OCI-LY1 (cell line): ENCODE measurements at regions not wholly inside any gene's neighbourhood (a gene's known extent, or its start where the extent isn't known, plus 50 kb on each side); places are given as distances from the start of the nearest gene placed in this dataset.

ENCODE experiments used
- H2AFZ ChIP-seq: fragments of 200-600 bp; sonication (generic), shearing (Covaris generic); 2 replicates; pipeline ENCODE4 v1.6.0; 2014; ENCODE audit warnings: antibody characterized with exemption, mild to moderate bottlenecking, low read length
- H3F3A ChIP-seq: fragments of 200-600 bp; sonication (generic), shearing (Covaris generic); 2 replicates; pipeline ENCODE4 v1.6.0; 2014; ENCODE audit warnings: mild to moderate bottlenecking, antibody characterized with exemption, low read length, moderate library complexity; ENCODE audit not compliant: insufficient read depth
- H3K27ac ChIP-seq: fragments of 200-600 bp; sonication (generic); 2 replicates; pipeline ENCODE4 v1.5.1; 2014; ENCODE audit warnings: low read length, mixed run types, mild to moderate bottlenecking, low read depth; ENCODE audit not compliant: poor library complexity, severe bottlenecking
- H3K27me3 ChIP-seq: fragments of 200-600 bp; sonication (generic); 2 replicates; pipeline ENCODE4 v1.6.0; 2014; ENCODE audit warnings: antibody characterized with exemption, mild to moderate bottlenecking, low read length, moderate library complexity; ENCODE audit not compliant: insufficient read depth
- H3K36me3 ChIP-seq: fragments of 200-600 bp; sonication (generic); 2 replicates; pipeline ENCODE4 v1.6.1; 2014; ENCODE audit warnings: mild to moderate bottlenecking, antibody characterized with exemption, low read length, moderate library complexity, mixed read lengths; ENCODE audit not compliant: insufficient read depth
- H3K4me1 ChIP-seq: fragments of 200-600 bp; sonication (generic); 2 replicates; pipeline ENCODE4 v1.5.1; 2014; ENCODE audit warnings: mild to moderate bottlenecking, low read length, moderate library complexity; ENCODE audit not compliant: insufficient read depth, severe bottlenecking
- H3K4me2 ChIP-seq: fragments of 200-600 bp; sonication (generic), shearing (Covaris generic); 2 replicates; pipeline ENCODE4 v1.6.1; 2014; ENCODE audit warnings: low read length
- H3K4me3 ChIP-seq: fragments of 200-600 bp; sonication (generic); 2 replicates; pipeline ENCODE4 v1.5.1; 2014; ENCODE audit warnings: low read length, low read depth, mild to moderate bottlenecking, mixed read lengths; ENCODE audit not compliant: poor library complexity, severe bottlenecking
- H3K79me2 ChIP-seq: fragments of 200-600 bp; shearing (Covaris generic); 2 replicates; pipeline ENCODE4 v1.6.1; 2016; ENCODE audit warnings: mixed run types, low read length, mixed read lengths; ENCODE audit not compliant: insufficient read depth
- H3K9ac ChIP-seq: fragments of 200-600 bp; sonication (generic), shearing (Covaris generic); 2 replicates; pipeline ENCODE4 v1.6.1; 2014; ENCODE audit warnings: mild to moderate bottlenecking, low read length, mixed read lengths
- H3K9me2 ChIP-seq: fragments of 200-600 bp; sonication (generic), shearing (Covaris generic); 2 replicates; pipeline ENCODE4 v1.6.1; 2014; ENCODE audit warnings: low read depth, mild to moderate bottlenecking, low read length, mixed read lengths
- H3K9me3 ChIP-seq: fragments of 200-600 bp; shearing (Covaris generic); 2 replicates; pipeline ENCODE4 v1.6.1; 2014; ENCODE audit warnings: low read length, mixed read lengths
- H4K20me1 ChIP-seq: fragments of 200-600 bp; sonication (generic), shearing (Covaris generic); 2 replicates; pipeline ENCODE4 v1.6.0; 2016; ENCODE audit warnings: mild to moderate bottlenecking, low read length; ENCODE audit not compliant: insufficient read depth
- CTCF ChIP-seq: fragments of 200-600 bp; sonication (generic), shearing (Covaris generic); IDR thresholded peaks from 2 replicates; pipeline ENCODE4 v1.5.1; 2017; ENCODE audit warnings: mild to moderate bottlenecking, antibody characterized with exemption, low read length, moderate library complexity, mixed read lengths
- EZH2 ChIP-seq: fragments of 200-600 bp; sonication (generic), shearing (Covaris generic); IDR thresholded peaks from 2 replicates; pipeline ENCODE4 v1.8.0; 2017; ENCODE audit warnings: borderline replicate concordance, mixed run types, mild to moderate bottlenecking, antibody characterized with exemption, low read length, moderate library complexity, mixed read lengths

- Histone ChIP-seq H2AFZ (no peak overlapping the region), H3K9ac (no peak overlapping the region), H3K4me3 (no peak overlapping the region), H3K9me3 (no peaks in the 10 kb centered on the region), H3K27me3 (no peaks in the 10 kb centered on the region), H3K4me2 (no peak overlapping the region), H3K36me3 (no peaks in the 10 kb centered on the region), H4K20me1 (no peaks in the 10 kb centered on the region), H3F3A (no peaks in the 10 kb centered on the region), H3K27ac (no peak overlapping the region), H3K4me1 (no peaks in the 10 kb centered on the region), H3K9me2 (no peaks in the 10 kb centered on the region), H3K79me2 (no peaks in the 10 kb centered on the region)
- TF ChIP-seq EZH2: no peak
- no peak for TF ChIP-seq CTCF
These were observed 61.4 kb upstream of the CXADR start for GRCh38 chr21:17451364-17451891.

- no peak for TF ChIP-seq CTCF
- no peak for TF ChIP-seq EZH2
- Histone ChIP-seq H3K4me3 (no peak overlapping the region), H3K4me2 (no peak overlapping the region), H3K9ac (no peak overlapping the region), H3K79me2 (no peaks in the 10 kb centered on the region), H3K27ac (no peak overlapping the region), H3K9me2 (no peaks in the 10 kb centered on the region), H2AFZ (no peak overlapping the region), H3K36me3 (no peaks in the 10 kb centered on the region), H3K9me3 (no peaks in the 10 kb centered on the region), H4K20me1 (no peaks in the 10 kb centered on the region), H3K27me3 (no peaks in the 10 kb centered on the region), H3F3A (no peaks in the 10 kb centered on the region), H3K4me1 (no peaks in the 10 kb centered on the region)
These were observed 58.4 kb upstream of the CXADR start for GRCh38 chr21:17454315-17455027.

GRCh38 chr21:17455028-17455353 lies 57.9 kb upstream of the CXADR start:
- Histone ChIP-seq H4K20me1 (no peaks in the 10 kb centered on the region), H3K27me3 (no peaks in the 10 kb centered on the region), H3K36me3 (no peaks in the 10 kb centered on the region), H3F3A (no peaks in the 10 kb centered on the region), H3K9ac (no peak overlapping the region), H3K4me2 (no peak overlapping the region), H3K79me2 (no peaks in the 10 kb centered on the region), H2AFZ (no peak overlapping the region), H3K9me2 (no peaks in the 10 kb centered on the region), H3K4me1 (no peaks in the 10 kb centered on the region), H3K27ac (no peak overlapping the region), H3K9me3 (no peaks in the 10 kb centered on the region), H3K4me3 (no peak overlapping the region)
- no peak for TF ChIP-seq EZH2

- H4K20me1 ChIP-seq: no peaks in the 10 kb centered on the region
- H3K79me2 ChIP-seq: no peaks in the 10 kb centered on the region
- TF ChIP-seq CTCF (no peak), EZH2 (no peak)
- H3K4me2 ChIP-seq: no peak overlapping the region
- H3K36me3 ChIP-seq: no peaks in the 10 kb centered on the region
- H3K4me1 ChIP-seq: no peaks in the 10 kb centered on the region
- no peak overlapping the region for H3K4me3 ChIP-seq
- no peaks in the 10 kb centered on the region for H3K9me2 ChIP-seq
- no peaks in the 10 kb centered on the region for H3K27me3 ChIP-seq
- no peaks in the 10 kb centered on the region for H3K9me3 ChIP-seq
- H3K27ac ChIP-seq: no peak overlapping the region
- no peak overlapping the region for H3K9ac ChIP-seq
- no peaks in the 10 kb centered on the region for H3F3A ChIP-seq
- H2AFZ ChIP-seq: no peak overlapping the region
These were observed 57.4 kb upstream of the CXADR start for GRCh38 chr21:17455451-17455850.
